Stimulated activated CD4-positive, alpha-beta T cell treated with anti-CD3 and anti-CD28 coated beads, Interleukin-1b, Interleukin-23, amount 100 ng/mL, for 4 hours (primary cell): ENCODE measurements at regions not wholly inside any gene's neighbourhood (a gene's known extent, or its start where the extent isn't known, plus 50 kb on each side); places are given as distances from the start of the nearest gene placed in this dataset.
"Not testable (repeated sequence)": the region's sequence is repeated elsewhere in the genome, so short reads cannot be mapped to it uniquely, and the experiment has no call there.

Experiments used
- DNase-seq, 2 donors: peaks; one replicate each; pipeline ENCODE4 v3.0.0-alpha.2; 2020; ENCODE audit warnings: low read depth in 2 of 2

- DNase-seq: peak; percentile 92 to 99
Measured at GRCh38 chr11:67805253-67806126, 131.1 kb upstream of the ALDH3B2 start.

GRCh38 chr11:67804435-67805252 lies 130.2 kb upstream of the ALDH3B2 start:
- DNase-seq: peak in 1 of 2 donors; percentile 9

GRCh38 chr11:67803519-67803918 lies 129.1 kb upstream of the ALDH3B2 start:
- not testable (repeated sequence) for DNase-seq

GRCh38 chr11:67803055-67803454 lies 128.6 kb upstream of the ALDH3B2 start:
- DNase-seq: not testable (repeated sequence)

- not testable (repeated sequence) for DNase-seq
Measured at GRCh38 chr11:67802623-67803022, 128.2 kb upstream of the ALDH3B2 start.

- DNase-seq: not testable (repeated sequence)
Measured at GRCh38 chr11:67801397-67801796, 127.0 kb upstream of the ALDH3B2 start.

GRCh38 chr11:67800591-67800990 lies 126.2 kb upstream of the ALDH3B2 start:
- not testable (repeated sequence) for DNase-seq

GRCh38 chr11:67799808-67800207 lies 125.4 kb upstream of the ALDH3B2 start:
- not testable (repeated sequence) for DNase-seq

GRCh38 chr11:67797726-67798521 lies 123.5 kb upstream of the ALDH3B2 start:
- not testable (repeated sequence) for DNase-seq

- DNase-seq: no peak
Measured at GRCh38 chr11:67795746-67796145, 121.3 kb upstream of the ALDH3B2 start.

GRCh38 chr11:67793750-67794149 lies 119.3 kb upstream of the ALDH3B2 start:
- not testable (repeated sequence) for DNase-seq

GRCh38 chr11:67792273-67792990 lies 118.0 kb upstream of the ALDH3B2 start:
- DNase-seq: peak; percentile 25 to 34

GRCh38 chr11:67791598-67792170 lies 117.3 kb upstream of the ALDH3B2 start:
- DNase-seq: not testable (repeated sequence)

- not testable (repeated sequence) for DNase-seq
Measured at GRCh38 chr11:67788341-67788695, 113.9 kb upstream of the ALDH3B2 start.

GRCh38 chr11:67787681-67788340 lies 113.4 kb upstream of the ALDH3B2 start:
- DNase-seq: not testable (repeated sequence)

GRCh38 chr11:67781967-67782366 lies 107.5 kb upstream of the ALDH3B2 start:
- not testable (repeated sequence) for DNase-seq

- DNase-seq: not testable (repeated sequence)
Measured at GRCh38 chr11:67781506-67781905, 107.1 kb upstream of the ALDH3B2 start.

GRCh38 chr11:67780056-67780455 lies 105.6 kb upstream of the ALDH3B2 start:
- DNase-seq: no peak

- not testable (repeated sequence) for DNase-seq
Measured at GRCh38 chr11:67779189-67779875, 104.9 kb upstream of the ALDH3B2 start.
